Stimulated activated CD4-positive, alpha-beta T cell treated with anti-CD3 and anti-CD28 coated beads, Interleukin-2, amount 100 ng/mL, for 24 hours (primary cell): ENCODE measurements at regions not wholly inside any gene's neighbourhood (a gene's known extent, or its start where the extent isn't known, plus 50 kb on each side); places are given as distances from the start of the nearest gene placed in this dataset.
"Not testable (repeated sequence)": the region's sequence is repeated elsewhere in the genome, so short reads cannot be mapped to it uniquely, and the experiment has no call there.

Source experiments
- DNase-seq, 2 donors: peaks; one replicate each; pipeline ENCODE4 v3.0.0-alpha.2; 2020

- peak in 1 of 2 donors; percentile 10 for DNase-seq
These were observed 68.5 kb downstream of the TMCO5A start for GRCh38 chr15:38002883-38003477.

DNA sequence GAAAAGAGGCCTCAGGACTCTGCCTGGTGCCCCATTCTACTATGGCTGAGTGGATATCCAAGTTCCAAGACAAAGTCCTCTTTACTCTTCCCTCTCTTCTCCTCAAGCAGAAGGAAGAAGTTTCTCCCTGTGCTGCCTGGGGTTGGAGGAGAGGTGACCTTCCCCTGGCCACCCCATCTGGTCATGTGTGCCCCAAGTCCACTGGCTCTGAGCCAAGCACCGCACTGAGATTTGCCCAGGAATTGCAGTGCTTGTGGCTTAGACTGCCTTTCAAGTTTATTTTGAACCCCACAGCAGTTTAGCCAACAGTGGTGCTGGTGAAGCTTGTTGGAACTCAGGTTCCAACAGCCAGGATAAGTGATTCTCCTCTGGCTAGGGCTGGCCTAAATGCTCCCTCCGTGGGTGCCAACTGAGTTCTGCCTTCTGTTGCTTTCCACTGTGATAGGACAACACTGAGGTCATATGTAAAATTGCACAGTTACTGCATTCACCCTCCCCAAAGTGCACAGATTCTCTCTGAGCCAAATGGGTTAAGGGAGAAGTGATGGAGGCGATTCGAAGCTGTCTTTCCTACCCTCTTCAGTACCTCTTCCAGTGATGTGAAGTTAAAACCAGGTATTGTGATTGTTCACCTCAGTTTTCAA is 69.9 kb downstream of the TMCO5A start:
- DNase-seq: no peak

GRCh38 chr15:38005953-38006808 is 71.7 kb downstream of the TMCO5A start:
- DNase-seq: no peak

DNA sequence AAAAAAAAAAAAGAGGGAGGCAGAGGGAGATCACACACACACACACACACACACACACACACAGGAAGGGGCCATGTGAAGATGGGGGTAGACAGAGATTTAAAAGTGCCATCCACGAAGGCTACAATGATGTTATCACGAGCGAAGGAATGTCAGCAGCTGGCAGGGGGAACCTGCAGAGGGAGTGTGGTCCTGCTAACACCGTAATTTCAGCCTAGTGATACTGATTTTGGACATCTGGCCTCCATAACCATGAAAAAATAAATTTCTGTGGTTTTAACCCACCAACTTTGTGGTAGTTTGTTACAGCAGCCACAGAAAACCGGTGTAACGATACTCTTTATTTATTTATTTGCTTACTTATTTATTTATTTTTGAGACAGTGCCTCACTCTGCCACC is 76.0 kb downstream of the TMCO5A start:
- no peak for DNase-seq

DNA sequence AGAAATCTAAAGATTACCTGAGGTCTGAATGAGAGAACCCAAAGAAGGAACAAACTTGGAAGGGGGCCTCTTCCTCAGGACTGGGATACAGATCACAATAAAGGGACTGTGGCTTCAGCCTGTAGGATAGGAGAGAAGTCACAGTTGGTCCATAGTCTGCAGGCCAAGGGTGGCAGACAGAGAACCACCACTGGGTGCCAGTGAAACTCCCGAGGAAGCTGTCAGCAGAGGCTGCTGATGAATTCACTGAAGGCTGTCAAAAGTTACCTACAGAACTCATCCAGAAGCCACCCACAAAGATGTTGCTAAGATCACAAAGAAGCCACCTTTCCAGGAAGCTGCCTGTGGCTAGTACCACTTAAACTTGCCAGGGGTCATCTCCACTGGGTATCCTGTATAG is 78.5 kb downstream of the TMCO5A start:
- DNase-seq: no peak

DNA sequence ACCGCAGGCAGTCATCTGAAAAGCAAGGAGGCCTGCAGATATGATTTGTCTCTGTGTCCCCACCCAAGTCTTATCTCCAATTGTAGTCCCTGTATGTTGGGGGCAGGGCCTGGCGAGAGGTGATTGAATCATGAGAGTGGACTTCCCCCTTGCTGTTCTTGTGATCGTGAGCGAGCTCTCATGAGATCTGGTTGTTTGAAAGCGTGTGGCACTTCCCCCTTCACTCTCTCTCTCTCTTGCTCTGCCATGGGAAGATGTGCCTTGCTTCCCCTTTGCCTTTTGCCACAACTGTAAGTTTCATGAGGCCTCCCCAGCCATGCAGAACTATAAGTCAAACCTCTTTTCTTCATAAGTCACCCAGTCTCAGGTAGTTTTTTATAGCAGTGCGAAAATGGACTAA is 83.3 kb downstream of the TMCO5A start:
- DNase-seq: no peak

DNA sequence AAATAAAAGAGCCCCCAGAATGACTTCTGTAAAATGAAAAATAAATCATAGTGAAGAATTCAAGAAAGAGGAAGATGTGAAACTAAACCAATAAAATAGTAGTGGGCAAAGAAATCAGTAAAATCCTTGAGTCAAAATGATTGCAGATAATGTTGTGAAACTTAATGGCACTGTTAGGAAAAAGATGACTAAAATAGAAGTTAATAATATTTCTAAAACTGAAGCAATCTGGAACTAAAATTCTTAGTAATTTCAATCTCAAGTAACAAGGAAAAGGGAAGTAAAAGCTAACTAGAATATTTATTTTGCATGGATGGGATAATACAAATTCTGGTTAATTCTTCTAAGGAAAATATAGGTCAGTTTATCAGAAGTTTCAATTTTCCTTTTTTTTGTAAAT is 84.6 kb downstream of the TMCO5A start:
- no peak for DNase-seq

- no peak for DNase-seq
These were observed 86.8 kb downstream of the TMCO5A start for GRCh38 chr15:38021259-38021658.

DNA sequence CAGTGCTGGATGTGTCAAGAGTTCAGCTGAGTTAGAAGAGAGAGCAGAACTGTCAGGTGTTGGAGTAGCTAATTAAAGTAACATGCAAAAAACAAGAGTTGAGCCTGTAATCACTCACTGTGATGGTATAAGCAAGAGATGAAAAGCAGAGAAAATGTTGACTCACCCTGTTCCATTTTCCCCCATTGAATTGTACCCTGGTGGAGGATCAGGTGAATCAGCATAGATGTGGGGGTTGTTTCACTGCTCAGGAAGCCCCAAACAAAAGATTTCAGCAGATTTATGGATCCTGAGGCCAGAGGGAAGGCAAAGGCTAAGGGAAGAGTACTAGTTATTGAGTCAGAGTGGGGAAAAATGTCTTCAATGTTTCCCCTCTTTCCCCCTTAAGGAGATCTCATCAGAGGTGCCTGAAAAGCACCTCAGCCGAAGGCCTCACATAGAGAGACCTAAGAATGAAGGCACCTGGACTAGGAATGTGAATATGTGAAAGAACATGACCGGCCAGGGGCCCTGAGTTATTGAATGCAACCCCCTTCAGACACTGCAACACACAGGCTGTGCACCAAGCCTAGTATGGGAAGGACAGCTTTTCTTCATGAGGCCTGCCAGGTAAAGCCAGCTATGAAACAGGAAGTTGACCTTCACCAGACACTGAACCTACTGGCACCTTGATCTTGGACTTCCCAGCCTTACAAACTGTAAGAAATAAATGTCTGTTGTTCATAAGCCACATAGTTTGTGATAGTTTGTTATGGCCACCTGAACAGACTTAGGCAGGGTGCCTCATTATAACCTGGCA is 90.1 kb downstream of the TMCO5A start:
- DNase-seq: no peak

DNA sequence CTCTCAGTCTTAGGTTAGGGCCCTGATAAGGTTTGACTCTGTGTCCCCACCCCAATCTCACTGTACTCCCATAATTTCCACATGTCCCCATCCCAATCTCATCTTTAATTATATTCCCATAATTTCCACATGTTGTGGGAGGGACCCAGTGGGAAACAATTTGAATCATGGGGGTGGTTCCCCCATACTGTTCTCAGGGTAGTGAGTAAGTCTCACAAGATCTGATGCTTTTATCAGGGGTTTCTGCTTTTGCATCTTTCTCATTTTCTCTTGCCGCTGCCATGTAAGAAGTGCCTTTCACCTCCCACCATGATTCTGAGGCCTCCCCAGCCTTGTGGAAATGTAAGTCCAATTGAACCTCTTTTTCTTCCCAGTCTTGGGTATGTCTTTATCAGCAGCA is 91.2 kb downstream of the TMCO5A start:
- not testable (repeated sequence) for DNase-seq

- DNase-seq: no peak
These were observed 94.4 kb downstream of the TMCO5A start for GRCh38 chr15:38028869-38029268.

DNA sequence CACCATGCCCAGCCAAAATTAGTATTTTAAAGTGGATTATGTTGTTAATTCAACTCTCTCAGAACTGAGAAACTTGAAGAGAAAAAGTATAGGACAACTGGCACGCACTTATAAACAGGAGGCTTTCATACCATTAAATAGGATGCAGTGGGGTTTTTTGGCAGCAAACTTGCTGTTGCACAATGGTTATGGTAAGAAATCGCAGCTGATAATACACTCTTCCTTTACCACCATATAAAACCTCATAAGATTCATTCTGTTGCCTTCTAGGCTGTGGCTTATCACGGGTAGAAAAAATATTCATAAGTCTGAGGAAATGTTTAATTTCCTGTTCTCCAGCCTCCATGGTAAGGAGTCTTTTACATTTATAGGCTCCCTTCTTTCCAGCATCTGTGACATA is 95.3 kb downstream of the TMCO5A start:
- no peak for DNase-seq

GRCh38 chr15:38030609-38031008 is 96.2 kb downstream of the TMCO5A start:
- DNase-seq: no peak

- DNase-seq: no peak
These were observed 101.3 kb downstream of the TMCO5A start for GRCh38 chr15:38035701-38036100.

GRCh38 chr15:38036790-38037338 is 102.4 kb downstream of the TMCO5A start:
- DNase-seq: no peak

- DNase-seq: no peak
These were observed 104.4 kb downstream of the TMCO5A start for GRCh38 chr15:38038659-38039442.

- no peak for DNase-seq
These were observed 106.2 kb downstream of the TMCO5A start for GRCh38 chr15:38040615-38041014.

GRCh38 chr15:38041576-38041975 is 107.1 kb downstream of the TMCO5A start:
- DNase-seq: no peak

DNA sequence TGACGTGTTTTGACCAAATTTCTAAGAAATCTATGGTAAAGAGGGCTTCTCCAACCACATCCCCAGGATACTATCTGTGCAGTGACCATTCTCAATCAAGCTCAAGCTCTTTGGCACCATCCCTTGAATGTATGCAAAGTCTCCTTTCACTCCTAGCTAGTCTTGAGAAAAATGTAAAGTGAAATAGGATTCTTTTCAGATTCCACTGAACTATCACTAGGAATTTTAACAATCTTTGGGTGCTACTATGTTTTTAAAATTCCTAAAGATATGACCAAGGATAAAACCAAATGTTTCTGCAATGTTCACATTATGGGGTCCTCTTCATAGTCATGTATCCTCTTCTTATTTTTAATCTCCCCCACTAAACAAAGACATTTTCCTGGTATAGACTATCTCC is 107.8 kb downstream of the TMCO5A start:
- DNase-seq: no peak

- DNase-seq: no peak
These were observed 108.4 kb downstream of the TMCO5A start for GRCh38 chr15:38042707-38043445.
